DND-41 (cell line): ENCODE measurements at regions not wholly inside any gene's neighbourhood (a gene's known extent, or its start where the extent isn't known, plus 50 kb on each side); places are given as distances from the start of the nearest gene placed in this dataset.

Experiments
- CTCF ChIP-seq: IDR thresholded peaks from 2 replicates; pipeline ENCODE4 v1.5.1; 2012; ENCODE audit warnings: borderline replicate concordance, low read length, moderate library complexity, mild to moderate bottlenecking; ENCODE audit not compliant: poor library complexity, severe bottlenecking; ENCODE audit errors: extremely low read depth
- EZH2 ChIP-seq: IDR thresholded peaks from 3 replicates; pipeline ENCODE4 v1.6.1; 2012; ENCODE audit warnings: borderline replicate concordance, low read depth, mild to moderate bottlenecking, moderate library complexity, low read length, inconsistent platforms; ENCODE audit not compliant: severe bottlenecking

GRCh38 chr15:38186507-38186906 lies 66.1 kb upstream of the SPRED1 start:
- no peak for TF ChIP-seq CTCF
- TF ChIP-seq EZH2, result no peak
